Midbrain (tissue), 1 donor: ENCODE measurements at regions not wholly inside any gene's neighbourhood (a gene's known extent, or its start where the extent isn't known, plus 50 kb on each side); places are given as distances from the start of the nearest gene placed in this dataset.

Experiments
- DNase-seq: peaks from one replicate; lab custom pipeline; 2025; lab: John Stamatoyannopoulos, UW

DNA sequence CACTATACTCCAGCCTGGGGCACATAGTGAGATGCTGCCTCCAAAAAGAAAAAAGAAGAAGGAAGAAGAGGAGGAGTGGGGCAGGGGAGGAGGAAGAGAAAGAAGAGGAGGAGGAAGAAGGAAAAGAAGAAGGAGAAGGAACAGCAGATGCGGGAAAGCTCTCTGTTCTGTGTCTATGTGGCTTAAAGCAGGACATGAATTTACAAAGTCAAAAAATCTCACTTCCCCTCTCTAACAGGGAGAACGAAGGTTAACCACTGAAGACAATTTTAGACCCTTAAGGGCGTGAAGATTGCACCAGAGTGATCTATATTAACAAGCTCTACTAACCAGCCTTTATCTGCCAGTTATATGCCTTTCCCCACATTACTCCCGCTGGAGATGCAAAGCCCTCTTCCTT, 258.9 kb downstream of the METTL4 start:
- no peak for DNase-seq

DNA sequence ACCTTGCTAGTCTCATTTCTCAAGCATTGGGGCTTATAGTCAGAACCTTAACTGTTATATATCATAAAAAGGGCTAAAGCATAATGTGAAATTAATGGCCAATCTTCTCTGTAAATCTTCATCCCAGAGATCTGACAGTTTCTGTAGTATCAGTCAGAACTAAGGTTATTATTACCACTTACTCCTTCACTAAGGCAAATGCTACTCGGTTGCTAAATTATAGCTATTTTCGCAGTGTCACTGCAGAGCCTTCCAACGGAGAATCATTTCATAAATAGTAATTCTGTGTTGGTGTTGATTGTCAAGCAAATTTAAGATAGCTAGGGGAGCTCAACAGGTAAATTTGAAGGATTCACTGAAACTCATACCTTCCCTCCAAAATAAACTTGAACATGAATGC, 258.0 kb downstream of the METTL4 start:
- no peak for DNase-seq

DNA sequence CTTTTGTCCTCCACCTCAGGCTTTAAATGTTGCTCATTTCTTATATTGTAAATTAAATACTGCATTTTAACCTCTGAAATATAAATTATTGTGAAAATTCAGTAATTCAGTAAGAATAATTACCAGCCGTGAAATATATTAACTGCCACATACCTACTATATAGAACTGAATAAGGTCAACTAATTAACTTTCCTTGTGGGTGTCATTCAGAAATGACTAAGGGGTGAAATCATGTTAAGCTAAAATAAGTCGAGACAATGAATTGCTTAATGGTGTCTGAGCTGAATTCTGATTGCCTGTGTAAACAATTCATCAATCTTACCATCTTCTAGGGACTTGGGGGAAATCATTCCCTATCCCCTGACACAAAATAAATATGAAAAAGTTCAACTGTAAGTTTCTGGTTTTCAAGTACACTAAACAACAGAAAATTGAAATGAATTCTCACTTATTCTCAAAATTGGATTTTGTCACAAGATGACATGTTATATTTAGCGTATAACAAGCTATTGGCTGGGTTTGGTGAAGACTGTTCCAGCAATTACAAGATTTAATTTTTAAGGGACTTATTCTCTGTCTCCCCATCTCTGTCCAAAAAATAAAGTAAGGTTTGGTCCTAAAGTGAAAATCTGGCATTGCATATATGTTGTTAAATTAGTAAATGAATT, 255.1 kb downstream of the METTL4 start:
- DNase-seq, result no peak

DNA sequence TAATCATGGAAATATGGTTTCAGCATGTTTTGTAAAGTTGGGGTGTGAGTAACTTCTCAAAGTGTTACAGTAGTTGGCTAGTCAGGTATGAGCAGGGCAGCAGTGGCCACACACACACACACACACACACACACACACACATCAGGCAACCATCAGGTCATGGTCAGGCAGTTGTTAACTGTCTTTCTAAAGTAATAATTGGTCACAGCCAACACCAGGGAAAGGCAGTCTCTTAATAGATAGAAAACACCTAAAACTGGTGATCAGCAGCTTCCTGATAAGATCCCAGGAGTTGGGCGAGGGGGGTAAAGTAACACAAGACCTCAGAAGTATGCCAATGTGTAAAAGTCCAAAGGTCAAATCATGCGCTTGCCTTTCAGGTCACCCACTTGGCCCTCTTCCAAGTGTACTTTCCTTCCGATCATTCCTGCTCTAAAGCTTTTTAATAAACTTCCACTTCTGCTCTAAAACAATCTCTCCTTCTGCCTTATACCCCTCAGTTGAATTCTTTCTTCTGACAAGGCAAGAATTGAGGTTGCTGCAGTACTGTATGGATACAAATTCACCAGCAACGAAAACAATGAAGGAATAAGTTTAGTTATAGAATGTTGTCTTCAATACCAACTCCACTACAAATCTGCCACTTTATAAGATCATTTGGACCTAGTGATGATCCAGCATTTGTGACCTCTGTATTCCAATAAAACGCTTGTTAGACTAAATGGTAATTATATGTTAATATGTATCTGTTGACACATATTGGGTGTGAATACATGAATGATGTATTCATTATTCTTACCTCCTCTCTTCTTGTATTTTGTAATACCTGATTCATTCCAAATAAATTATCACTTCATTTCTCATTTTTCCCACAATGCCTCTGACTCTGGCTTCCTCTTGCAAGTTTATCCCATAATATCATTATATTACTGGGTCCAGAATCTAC, 254.3 kb downstream of the METTL4 start:
- DNase-seq, result no peak

DNA sequence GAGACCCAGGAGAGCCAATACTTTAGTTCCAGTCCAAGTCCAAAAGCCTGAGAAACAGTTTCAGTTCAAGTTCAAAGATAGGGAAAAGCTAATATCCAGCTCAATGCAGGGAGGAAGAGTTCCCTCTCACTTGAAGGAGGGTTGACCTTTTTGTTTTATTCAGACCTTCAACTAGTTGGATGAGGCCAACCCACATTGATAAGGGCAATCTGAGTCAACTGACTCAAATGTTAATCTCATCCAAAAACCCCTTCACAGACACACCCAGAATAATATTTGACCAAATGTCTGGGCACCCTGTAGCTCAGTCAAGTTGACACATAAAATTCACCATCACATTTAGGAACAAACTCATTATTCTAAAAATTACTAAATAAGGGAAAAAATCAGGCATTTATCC, 246.8 kb downstream of the METTL4 start:
- no peak for DNase-seq

DNA sequence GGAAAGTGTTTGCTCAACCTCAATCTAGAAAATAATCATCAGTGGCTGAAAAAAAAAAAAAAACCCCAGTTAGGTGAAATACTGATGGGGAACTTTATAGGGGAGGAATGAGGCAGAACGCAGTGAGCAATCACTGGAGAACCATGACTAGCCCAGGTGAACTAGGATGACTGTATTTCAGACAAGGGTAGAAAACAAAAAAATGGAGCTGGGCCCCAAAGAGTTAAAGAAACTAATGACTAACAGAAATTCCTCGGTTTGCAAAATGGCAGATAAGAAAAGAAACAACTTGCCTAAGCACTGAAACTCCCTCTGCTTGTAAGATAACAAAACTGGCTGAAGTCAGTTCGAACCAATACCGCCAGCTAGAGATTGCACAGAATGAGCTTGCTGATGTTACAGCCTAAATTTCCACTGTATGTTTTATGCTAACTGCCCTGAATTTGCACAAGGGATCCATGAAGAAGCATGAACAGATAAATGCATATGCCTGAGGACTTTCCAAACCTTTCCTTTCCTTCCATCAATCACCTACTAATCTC, 245.9 kb downstream of the METTL4 start:
- DNase-seq, result no peak

DNA sequence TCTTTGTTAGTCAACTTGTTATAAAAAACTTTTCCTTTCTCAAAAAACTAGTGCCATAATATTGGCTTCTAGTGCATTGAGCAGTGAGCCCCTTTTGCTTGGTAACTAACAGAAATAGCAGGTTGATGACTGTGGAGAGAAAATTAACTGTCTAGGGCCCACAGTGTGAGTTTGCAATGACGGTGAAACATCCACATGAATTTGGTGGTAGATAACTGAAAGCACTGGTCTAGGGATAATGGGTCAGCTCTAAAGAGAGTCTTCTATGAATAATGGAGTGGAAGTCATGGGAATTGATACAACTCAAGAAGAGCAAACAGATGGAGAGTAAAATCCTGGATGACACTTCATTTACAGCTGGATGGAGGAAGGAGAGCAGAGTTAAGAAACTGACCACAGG, 245.4 kb downstream of the METTL4 start:
- no peak for DNase-seq

DNA sequence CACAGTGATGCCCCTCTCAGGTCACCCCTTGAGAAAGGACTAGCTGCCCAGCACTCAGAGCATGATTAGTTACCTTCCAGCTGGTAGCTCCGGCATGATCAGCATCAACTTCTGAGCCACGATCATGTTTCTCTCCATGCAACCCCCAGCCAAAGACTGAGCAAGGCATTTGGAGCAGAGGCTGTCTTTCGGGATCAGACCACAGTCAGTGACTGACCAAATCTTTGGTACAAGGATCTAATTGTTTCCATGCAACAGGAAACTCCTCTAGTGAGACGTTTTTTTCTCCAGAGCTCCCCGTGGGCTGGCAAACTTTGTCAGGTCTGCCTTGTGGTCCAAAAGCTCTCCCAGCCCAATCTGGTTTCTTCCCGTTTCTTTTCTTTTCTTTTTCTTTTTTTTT, 244.3 kb downstream of the METTL4 start:
- no peak for DNase-seq

DNA sequence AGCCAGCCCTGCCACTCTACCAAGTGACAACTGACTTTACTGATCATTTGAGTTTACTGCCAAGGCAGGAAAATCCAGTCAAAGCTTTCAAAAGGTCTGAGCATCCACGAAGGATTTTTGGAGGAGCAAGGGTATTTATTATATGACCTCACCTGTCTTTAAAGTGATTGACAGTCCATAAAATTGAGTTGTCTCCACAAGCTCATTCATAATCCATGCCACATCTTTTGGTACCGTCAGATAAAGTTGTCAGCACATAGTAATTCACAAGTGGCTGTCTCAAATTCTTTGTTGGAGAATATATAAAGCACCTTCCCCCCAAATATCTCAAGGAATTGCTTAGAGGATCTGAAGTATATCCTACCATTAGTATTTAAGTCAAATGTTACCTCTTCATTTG, 240.5 kb downstream of the METTL4 start:
- no peak for DNase-seq

DNA sequence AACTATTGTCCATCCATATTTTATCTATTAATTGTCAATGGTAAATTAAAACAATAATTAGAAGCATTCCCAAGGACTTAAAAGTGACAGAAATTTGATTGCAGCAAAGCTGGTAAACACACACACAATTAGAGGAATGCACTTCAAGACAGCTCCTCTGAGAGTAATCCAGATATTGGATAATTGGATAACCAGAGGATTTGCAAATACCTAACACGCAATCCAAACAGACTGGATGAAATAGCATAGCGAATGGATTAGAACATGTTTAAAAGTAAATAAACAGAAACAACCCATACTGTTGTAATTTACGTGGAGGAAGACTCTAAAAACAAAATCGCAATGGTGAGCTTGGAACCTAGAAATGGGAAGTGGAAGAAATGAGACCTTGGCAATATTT, 239.8 kb downstream of the METTL4 start:
- DNase-seq, result no peak

DNA sequence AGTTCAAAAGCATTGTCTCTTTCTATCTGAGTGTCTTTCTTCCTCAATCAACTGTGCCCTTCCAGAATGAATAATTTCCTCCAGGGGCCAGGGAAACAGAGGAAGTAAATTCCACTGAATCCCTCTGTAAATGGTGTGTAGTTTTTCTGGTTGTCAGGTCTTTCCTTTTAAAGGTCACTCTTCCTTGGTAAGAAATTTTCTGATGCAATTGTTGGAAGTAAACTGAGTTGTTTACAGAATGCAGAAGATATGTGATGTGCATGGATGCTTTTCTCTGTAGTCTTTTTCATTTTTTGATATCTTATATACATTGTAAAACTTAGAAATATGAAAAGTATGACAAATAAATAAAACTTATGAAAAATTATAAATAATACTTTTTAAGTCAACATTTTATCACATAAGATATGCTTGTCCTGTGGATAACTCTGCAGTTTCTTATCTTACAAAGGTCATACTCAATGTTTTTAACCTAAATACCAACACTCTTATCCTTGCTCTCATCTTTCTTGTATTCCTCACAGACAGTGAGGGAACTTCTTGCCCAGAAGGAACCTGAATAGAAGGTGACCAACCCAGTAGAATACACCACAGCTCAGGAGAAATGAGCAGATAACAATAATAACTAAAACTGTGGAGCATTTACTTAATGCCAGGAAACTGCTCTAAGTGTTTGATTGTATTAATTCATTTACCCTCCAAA, 234.5 kb downstream of the METTL4 start:
- DNase-seq, result no peak

DNA sequence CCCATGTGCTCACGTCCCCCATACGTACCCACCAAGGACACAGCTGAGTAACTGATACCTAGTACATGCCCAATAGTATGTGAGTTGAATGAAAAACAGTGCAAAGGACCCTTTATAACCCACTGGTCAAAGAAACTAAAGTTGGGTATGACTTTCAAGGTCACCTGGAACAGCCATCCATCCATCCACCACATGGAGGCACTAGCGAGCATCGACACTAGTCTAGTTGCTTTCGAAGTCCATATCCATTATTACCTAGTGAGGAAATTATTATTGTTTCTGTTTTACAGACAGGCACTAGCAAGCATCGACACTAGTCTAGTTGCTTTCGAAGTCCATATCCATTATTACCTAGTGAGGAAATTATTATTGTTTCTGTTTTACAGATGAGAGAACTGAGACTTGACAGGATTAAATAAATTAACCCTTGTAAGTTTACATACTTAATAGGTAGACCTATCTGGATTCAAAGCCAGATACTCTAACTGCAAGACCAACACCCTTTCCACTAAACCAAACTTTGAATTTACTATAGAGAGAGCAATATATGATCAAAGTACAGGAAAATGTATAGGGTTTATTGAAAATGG, 233.7 kb downstream of the METTL4 start:
- peak; percentile 2 for DNase-seq

DNA sequence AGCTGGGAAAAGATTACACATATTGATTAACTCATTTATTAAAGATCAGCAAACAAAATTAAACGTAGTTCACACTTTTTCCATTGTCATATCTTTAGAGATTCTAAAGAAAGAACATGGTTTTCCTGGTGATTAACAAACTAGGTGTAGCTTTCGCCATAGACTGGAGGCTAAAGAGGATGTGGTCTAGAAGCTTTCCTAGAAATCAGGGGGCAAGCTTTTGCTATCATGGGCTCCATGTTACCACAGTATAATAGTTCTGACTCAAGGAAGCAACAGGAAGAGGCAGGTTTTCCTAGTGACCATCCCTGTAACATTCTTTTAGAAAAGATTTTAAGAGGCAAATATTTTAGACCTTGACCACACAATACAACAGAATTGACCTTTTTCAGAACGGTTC, 232.7 kb downstream of the METTL4 start:
- no peak for DNase-seq

DNA sequence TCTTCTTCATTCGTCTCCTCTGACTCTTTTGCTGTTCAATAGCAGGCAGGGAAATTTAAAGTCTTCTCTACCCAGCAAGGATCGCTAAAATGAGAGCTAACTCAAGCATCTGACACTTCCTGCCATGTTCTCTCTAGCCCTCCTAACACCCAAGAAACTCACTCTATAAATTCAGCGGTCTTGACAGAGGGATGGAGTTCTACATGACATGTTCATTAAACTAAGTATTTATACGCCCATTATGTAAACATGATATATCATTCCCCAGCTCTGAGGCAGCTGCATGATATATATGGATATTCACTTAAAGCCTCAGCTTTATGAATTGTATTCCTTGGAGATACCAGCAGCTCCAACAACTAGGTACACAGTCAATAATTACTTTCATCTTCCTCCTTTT, 231.0 kb downstream of the METTL4 start:
- no peak for DNase-seq

DNA sequence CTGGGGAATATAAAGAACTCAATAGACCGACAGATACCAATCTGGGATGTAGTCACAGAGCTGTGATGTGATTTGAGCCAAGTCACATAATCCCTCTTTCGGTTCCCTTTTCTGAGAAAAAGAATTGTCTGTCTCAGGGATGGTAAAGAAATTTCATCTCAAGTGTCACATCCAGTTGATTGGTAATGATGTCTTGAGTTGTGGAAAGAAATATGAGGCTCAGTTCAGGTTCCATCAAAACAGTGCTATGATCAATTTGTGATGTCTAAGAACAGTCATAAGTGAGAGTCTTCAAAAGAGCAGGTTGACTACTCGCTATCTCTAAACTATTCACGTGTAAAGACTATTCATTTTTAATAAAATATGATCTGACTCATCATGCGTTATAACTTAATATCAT, 223.3 kb downstream of the METTL4 start:
- DNase-seq, result no peak

DNA sequence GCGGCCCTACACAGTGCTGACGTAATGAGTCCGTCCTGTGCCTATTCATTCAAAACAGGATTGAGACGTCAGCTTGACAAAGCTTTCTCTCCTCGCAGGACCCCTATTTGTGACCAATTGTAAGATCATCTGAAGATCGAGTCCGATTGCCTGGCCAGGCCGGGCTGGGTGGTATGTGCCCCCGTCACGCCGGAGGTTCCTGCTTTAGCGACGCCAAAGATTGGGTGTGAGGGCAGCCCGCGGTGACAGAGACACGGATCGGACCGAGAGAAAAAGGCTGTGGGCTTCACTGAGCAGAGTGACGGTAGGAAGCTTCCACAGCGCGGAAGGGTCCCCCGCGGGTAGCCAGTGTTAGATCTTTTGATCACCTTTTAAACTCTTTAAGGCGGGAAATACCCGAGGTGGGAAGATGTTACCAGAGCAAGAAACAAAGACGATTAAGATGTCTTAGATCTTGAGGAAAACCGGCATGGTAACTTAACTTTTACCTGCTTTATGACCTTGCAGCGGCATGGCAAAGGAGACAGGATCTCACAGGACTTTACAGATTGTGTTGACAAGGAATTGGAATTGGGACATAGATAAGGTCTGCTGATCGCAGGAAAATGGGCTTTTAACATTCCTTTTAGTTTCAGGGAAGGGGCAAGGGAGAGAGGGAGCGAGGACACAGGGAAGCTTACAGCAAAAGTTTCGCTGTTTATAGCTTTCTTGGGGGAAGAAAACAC, 220.0 kb downstream of the METTL4 start:
- DNase-seq, result no peak

DNA sequence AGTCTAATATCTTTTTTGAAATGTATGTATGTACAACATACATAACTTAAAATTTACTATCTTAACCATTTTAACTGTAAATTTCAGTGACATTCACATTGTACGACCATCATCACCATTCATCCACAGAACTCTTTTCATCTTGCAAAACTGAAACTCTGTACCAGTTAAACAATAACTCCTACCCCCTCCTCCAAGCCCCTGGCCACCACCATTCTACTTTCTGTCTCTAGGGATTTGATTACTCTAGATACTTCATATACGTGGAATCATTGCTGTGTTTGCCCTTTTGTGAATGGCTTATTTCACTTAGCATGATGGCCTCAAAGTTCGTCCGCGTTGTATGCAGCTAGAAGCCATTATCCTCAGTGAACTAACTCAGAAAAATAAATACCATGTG, 217.0 kb downstream of the METTL4 start:
- DNase-seq, result no peak

DNA sequence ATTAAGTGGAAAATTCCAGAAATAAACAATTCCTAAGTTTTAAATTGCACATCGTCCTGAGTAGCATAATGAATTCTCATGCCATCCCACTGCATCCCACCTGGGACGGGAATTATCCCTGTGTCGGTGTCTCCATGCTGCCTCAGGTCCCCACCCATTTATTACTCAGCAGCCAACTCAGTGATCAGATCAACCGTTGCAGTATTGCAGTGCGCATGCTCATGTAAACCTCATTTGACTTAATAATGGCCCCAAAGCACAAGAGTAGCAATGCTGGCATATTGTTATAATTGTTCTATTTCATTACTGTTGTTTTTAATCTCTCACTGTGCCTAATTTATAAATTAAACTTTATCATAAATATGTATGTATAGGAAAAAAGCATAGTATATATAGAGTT, 214.4 kb downstream of the METTL4 start:
- DNase-seq, result no peak

DNA sequence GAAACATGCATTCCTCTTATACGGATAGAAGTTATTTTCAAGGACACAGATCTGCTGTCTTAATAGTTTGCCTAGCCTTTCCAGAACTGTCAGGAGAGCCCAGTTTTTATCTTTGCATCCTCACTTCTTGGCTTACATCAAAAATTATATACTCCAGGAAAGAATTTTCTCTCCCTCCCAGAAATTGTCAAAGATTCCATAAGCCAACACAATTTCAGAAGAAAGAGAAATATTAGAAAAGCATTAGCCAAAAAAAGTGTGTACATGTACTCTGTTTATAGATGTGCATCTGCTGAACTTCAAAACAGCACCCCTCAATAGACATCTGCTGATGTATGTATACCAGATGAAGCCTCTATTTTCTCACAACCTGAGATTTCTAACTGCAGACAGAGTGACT, 210.4 kb downstream of the METTL4 start:
- DNase-seq, result no peak

DNA sequence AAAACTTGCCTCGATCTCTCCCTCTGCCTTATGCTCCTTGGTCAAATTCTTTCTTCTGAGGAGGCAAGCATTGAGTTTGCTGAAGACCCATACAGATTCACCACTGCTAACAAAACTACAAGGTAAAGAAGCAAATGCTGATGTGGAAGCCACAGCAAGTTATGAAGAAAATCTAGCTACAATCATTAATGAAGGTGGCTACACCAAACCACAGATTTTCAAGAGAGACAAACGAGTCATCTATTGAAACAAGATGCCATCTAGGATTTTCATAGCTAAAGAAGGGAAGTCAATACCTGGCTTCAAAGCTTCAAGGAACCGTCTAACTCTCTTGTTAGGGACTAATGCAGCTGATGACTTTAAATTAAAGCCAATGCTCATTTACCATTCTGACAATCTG, 203.2 kb downstream of the METTL4 start:
- no peak for DNase-seq

DNA sequence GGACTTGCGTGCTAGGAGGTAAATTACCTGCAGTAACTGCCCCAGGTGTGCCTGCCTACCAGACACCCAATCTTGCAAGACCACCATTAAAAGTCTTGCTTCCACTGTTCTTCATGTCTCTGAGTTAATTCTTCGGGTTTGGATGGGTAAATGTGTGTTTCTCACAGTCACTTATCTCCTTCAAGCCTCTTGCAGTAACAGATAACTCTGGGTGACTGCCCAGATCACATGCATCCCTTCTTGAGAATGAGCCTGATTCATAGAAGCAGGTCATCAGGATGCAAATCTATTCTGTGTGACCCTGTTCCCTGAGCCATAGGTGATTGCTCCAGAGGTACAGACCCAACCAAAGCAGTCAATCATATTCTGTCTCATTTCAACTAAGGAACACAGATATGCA, 194.6 kb downstream of the METTL4 start:
- no peak for DNase-seq

DNA sequence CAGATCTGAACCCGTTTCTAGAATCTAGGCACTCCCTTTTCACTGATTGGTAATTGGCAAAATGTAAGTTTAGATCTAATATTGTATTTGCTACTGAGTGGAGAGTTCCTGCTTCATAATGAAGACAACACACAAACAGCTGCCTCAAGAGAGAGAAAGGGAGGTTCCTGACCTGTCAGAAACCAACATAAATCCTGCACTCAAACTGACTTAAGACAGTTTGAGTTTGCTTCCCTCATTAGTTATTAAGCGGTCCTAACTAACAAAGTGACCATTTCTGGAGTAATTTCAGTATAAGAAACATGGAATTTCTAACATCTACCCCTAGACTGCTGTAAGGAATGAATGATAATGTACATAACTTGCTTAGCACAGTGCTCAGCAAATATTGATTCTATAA, 191.2 kb downstream of the METTL4 start:
- DNase-seq, result no peak
